ENCODE measurements at regions not wholly inside any gene's neighbourhood (a gene's known extent, or its start where the extent isn't known, plus 50 kb on each side); places are given as distances from the start of the nearest gene placed in this dataset.
A peak's percentile ranks its signal among the peaks of the same experiment; 100 is the strongest.

DNA sequence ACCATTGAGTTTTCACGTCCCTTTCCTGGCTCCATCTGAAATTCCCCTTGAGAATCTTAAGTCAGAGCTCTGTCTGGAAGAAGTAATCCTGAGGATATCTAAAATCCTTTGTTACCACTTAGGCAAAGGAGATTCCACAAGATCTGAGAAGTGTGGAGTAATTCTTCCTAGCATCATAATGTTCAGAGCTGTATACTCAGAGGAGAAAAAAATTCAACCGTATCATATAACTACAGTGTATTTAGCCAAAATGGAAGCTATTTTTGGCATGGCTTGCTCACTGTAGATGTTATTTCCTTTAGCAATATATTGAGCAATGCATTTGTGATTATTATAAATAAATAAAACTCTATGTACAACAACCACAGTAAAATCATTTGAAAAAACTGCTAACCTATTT lies 1858.4 kb downstream of the EFNA5 start:
- DNase-seq = peak in 2 of 3 donors; percentile 30 to 55
- no peak overlapping the region for H3K4me3 ChIP-seq
- no peaks in the 10 kb centered on the region for H3K27me3 ChIP-seq (ENCODE audit: control insufficient read depth in 3 of 3, insufficient read depth in 3 of 3, low read length in 2 of 3)
- no peak overlapping the region for H3K27ac ChIP-seq (ENCODE audit: low read depth in 1 of 2, low read length in 1 of 2)
- ATAC-seq (ENCODE audit: insufficient read depth, low FRiP score) = no peak
- 75 to 79% methylated on average over 2 of the region's 2 CpGs for WGBS, 2 donors
- no peak overlapping the region for H3K9ac ChIP-seq (ENCODE audit: insufficient read depth in 1 of 2, low read length in 2 of 2)
- TF ChIP-seq, protein P1, sequence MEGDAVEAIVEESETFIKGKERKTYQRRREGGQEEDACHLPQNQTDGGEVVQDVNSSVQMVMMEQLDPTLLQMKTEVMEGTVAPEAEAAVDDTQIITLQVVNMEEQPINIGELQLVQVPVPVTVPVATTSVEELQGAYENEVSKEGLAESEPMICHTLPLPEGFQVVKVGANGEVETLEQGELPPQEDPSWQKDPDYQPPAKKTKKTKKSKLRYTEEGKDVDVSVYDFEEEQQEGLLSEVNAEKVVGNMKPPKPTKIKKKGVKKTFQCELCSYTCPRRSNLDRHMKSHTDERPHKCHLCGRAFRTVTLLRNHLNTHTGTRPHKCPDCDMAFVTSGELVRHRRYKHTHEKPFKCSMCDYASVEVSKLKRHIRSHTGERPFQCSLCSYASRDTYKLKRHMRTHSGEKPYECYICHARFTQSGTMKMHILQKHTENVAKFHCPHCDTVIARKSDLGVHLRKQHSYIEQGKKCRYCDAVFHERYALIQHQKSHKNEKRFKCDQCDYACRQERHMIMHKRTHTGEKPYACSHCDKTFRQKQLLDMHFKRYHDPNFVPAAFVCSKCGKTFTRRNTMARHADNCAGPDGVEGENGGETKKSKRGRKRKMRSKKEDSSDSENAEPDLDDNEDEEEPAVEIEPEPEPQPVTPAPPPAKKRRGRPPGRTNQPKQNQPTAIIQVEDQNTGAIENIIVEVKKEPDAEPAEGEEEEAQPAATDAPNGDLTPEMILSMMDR (IDR thresholded peaks at IDR 0.05; ENCODE audit: control extremely low read depth, extremely low read depth) = no peak
- H3K9me3 ChIP-seq (ENCODE audit: control insufficient read depth in 4 of 4, insufficient read depth in 3 of 4, low read length in 3 of 4) = no peaks in the 10 kb centered on the region
- H3K4me1 ChIP-seq (ENCODE audit: control insufficient read depth in 5 of 5, insufficient read depth in 5 of 5, low read length in 5 of 5) = no peaks in the 10 kb centered on the region
- H3K36me3 ChIP-seq (ENCODE audit: control insufficient read depth in 4 of 4, insufficient read depth in 4 of 4, low read length in 4 of 4) = no peaks in the 10 kb centered on the region

DNA sequence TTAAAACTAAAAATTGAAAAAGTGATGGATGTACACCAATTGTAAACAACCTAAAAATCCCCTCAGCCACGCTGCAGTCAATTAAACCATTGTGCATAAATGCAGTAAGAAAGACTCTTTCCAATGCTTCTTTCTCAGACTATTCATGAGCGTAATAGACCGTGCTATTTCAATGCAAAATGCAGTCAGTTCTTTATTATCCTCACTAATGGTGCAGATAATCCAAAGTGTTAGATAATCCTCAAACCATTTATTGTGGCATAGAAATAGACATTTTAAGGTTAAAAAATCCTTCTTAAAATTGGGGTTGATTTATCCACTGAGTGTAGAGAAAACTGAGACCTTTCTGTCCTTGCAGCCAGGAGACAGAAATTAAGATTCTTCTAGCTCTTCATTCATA lies 1862.8 kb downstream of the EFNA5 start:
- Histone ChIP-seq H3K4me3 (no peak overlapping the region), H3K9ac (ENCODE audit: insufficient read depth in 1 of 2, low read length in 2 of 2) (no peak overlapping the region), H3K27ac (ENCODE audit: low read depth in 1 of 2, low read length in 1 of 2) (no peak overlapping the region), H3K36me3 (ENCODE audit: control insufficient read depth in 4 of 4, insufficient read depth in 4 of 4, low read length in 4 of 4) (no peaks in the 10 kb centered on the region), H3K9me3 (ENCODE audit: control insufficient read depth in 4 of 4, insufficient read depth in 3 of 4, low read length in 3 of 4) (no peaks in the 10 kb centered on the region), H3K27me3 (ENCODE audit: control insufficient read depth in 3 of 3, insufficient read depth in 3 of 3, low read length in 2 of 3) (no peaks in the 10 kb centered on the region), H3K4me1 (ENCODE audit: control insufficient read depth in 5 of 5, insufficient read depth in 5 of 5, low read length in 5 of 5) (no peaks in the 10 kb centered on the region)
- DNase-seq (no peak), ATAC-seq (ENCODE audit: insufficient read depth, low FRiP score) (no peak)
- TF ChIP-seq, protein P1 (IDR thresholded peaks at IDR 0.05; ENCODE audit: control extremely low read depth, extremely low read depth) = no peak
- 83 to 89% methylated on average over 3 of the region's 3 CpGs for WGBS, 2 donors

DNA sequence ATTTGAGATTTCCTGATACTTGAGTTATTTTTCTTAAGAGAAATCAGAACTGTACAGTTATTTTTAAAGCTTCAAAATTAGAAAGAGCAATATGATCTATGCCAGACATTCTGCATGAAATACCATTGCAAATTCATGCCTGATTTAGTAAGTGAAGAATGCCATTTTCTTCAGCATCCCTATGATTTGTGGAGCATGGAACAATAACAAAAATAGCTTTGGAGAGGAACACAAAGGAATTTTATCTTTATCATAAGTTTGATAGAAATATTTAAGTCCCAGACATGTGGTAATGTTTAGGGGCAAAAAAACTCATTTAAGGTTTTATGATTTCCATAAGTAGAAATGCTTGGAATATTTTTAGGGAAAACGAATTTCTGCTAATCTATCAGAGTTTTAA lies 1863.4 kb downstream of the EFNA5 start:
- no peaks in the 10 kb centered on the region for H3K36me3 ChIP-seq (ENCODE audit: control insufficient read depth in 4 of 4, insufficient read depth in 4 of 4, low read length in 4 of 4)
- TF ChIP-seq, protein P1 (IDR thresholded peaks at IDR 0.05; ENCODE audit: control extremely low read depth, extremely low read depth) = no peak
- no peaks in the 10 kb centered on the region for H3K27me3 ChIP-seq (ENCODE audit: control insufficient read depth in 3 of 3, insufficient read depth in 3 of 3, low read length in 2 of 3)
- H3K27ac ChIP-seq (ENCODE audit: low read depth in 1 of 2, low read length in 1 of 2) = no peak overlapping the region
- H3K9ac ChIP-seq (ENCODE audit: insufficient read depth in 1 of 2, low read length in 2 of 2) = no peak overlapping the region
- H3K4me1 ChIP-seq (ENCODE audit: control insufficient read depth in 5 of 5, insufficient read depth in 5 of 5, low read length in 5 of 5) = no peaks in the 10 kb centered on the region
- no peak for DNase-seq
- no peak for ATAC-seq (ENCODE audit: insufficient read depth, low FRiP score)
- H3K9me3 ChIP-seq (ENCODE audit: control insufficient read depth in 4 of 4, insufficient read depth in 3 of 4, low read length in 3 of 4) = no peaks in the 10 kb centered on the region
- no peak overlapping the region for H3K4me3 ChIP-seq
- 45 to 50% methylated on average over 1 of the region's 1 CpG for WGBS, 2 donors

DNA sequence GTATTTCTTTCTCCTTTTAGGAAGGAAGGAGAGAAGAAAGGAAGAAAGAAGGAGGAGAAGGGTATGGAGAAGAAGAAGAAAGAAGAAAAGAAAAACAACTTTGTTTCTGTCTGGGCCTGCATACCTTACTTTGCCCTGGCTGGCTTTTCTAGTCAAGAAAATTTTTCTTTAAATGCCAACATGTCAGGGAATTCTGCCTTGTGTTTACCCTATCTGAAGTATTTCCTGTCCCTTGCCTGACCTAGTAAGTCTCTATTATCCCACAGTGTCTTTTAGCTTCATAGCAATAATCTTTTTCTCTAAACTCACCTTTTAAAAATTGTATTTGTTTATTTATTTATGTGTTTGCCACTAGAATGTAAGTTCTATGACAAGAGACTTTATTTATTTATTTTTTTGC lies 1864.1 kb downstream of the EFNA5 start:
- DNase-seq = peak in 1 of 3 donors; percentile 18
- Histone ChIP-seq H3K4me3 (no peak overlapping the region), H3K9me3 (ENCODE audit: control insufficient read depth in 4 of 4, insufficient read depth in 3 of 4, low read length in 3 of 4) (no peaks in the 10 kb centered on the region), H3K9ac (ENCODE audit: insufficient read depth in 1 of 2, low read length in 2 of 2) (no peak overlapping the region), H3K27ac (ENCODE audit: low read depth in 1 of 2, low read length in 1 of 2) (no peak overlapping the region), H3K27me3 (ENCODE audit: control insufficient read depth in 3 of 3, insufficient read depth in 3 of 3, low read length in 2 of 3) (no peaks in the 10 kb centered on the region), H3K4me1 (ENCODE audit: control insufficient read depth in 5 of 5, insufficient read depth in 5 of 5, low read length in 5 of 5) (no peaks in the 10 kb centered on the region), H3K36me3 (ENCODE audit: control insufficient read depth in 4 of 4, insufficient read depth in 4 of 4, low read length in 4 of 4) (no peaks in the 10 kb centered on the region)
- TF ChIP-seq, protein P1 (IDR thresholded peaks at IDR 0.05; ENCODE audit: control extremely low read depth, extremely low read depth) = no peak
- no peak for ATAC-seq (ENCODE audit: insufficient read depth, low FRiP score)
